ENCODE measurements at regions not wholly inside any gene's neighbourhood (a gene's known extent, or its start where the extent isn't known, plus 50 kb on each side); places are given as distances from the start of the nearest gene placed in this dataset.

DNA sequence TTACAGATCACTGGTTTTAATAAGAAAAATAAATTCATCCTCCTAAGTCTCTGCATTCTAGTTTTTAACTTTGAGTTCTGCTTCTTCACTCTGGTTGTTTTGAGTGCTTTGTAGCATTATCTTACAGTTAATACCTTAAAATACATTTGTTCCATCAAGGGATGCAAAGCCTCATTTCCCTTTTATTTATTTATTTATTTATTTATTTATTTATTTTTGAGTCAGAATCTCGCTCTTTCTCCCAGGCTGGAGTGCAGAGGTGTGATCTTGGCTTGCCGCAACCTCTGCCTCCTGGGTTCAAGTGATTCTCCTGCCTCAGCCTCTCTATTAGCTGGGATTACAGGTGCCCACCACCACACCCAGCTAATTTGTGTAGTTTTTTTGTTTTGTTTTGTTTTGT, 147.8 kb downstream of the ZNF326 start:
- WGBS (ENCODE audit: insufficient coverage) = no CpG with 5 or more reads among the region's 2 CpGs
- no peaks in the 10 kb centered on the region for H3K4me1 ChIP-seq (ENCODE audit: control insufficient read depth, insufficient read depth, low read length)
- H3K4me3 ChIP-seq (ENCODE audit: low read length) = no peak overlapping the region
- H3K36me3 ChIP-seq (ENCODE audit: control insufficient read depth, insufficient read depth, low read length) = no peaks in the 10 kb centered on the region
- no peak for DNase-seq
- peaks cover 5% of the 10 kb centered on the region for H3K9me3 ChIP-seq (replicated peaks; ENCODE audit: control insufficient read depth, low read depth, low read length)
- H3K27ac ChIP-seq (ENCODE audit: low read length) = no peak overlapping the region
- H3K27me3 ChIP-seq (ENCODE audit: control insufficient read depth, insufficient read depth, low read length) = no peaks in the 10 kb centered on the region

DNA sequence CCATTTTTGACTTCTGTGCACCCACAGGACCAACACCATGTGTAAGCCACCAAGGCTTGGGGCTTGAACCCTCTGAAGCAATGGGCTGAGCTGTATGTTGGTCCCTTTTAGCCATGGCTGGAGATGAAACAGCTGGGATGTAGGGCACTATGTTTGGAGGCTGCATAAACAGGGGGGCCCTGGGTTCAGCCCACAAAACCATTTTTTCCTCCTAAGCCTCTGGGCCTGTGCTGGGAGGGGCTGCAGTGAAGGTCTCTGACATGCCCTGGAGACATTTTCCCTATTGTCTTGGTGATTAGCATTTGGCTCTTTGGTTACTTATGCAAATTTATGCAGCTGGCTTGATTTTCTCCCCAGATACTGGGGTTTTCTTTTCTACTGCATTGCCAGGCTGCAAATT, 144.9 kb downstream of the ZNF326 start:
- no peaks in the 10 kb centered on the region for H3K4me1 ChIP-seq (ENCODE audit: control insufficient read depth, insufficient read depth, low read length)
- H3K36me3 ChIP-seq (ENCODE audit: control insufficient read depth, insufficient read depth, low read length) = no peaks in the 10 kb centered on the region
- no peaks in the 10 kb centered on the region for H3K27me3 ChIP-seq (ENCODE audit: control insufficient read depth, insufficient read depth, low read length)
- DNase-seq = no peak
- no peak overlapping the region for H3K27ac ChIP-seq (ENCODE audit: low read length)
- no peak overlapping the region for H3K4me3 ChIP-seq (ENCODE audit: low read length)
- H3K9me3 ChIP-seq (replicated peaks; ENCODE audit: control insufficient read depth, low read depth, low read length) = peaks cover 5% of the 10 kb centered on the region

DNA sequence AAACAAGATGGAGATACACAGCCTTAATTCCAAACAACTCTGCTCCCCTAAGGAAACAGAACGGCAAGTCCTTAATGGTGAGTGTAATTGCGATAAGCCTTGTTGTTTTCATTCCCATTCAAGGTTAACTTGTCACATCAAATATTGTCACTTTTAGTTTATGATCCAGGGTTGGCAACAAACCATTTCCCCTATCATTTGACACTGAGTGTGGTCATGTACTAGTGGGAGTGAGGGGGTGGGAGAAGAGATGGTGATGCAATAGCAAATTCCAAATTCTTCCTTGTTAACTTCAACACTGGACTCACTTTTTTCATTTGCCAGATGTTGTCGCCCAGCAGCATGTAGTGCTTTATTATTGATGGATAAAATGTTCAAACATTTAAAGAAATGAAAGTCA, 140.4 kb downstream of the ZNF326 start:
- Histone ChIP-seq H3K4me3 (ENCODE audit: low read length) (no peak overlapping the region), H3K4me1 (ENCODE audit: control insufficient read depth, insufficient read depth, low read length) (no peaks in the 10 kb centered on the region), H3K9me3 (replicated peaks; ENCODE audit: control insufficient read depth, low read depth, low read length) (peaks cover 3% of the 10 kb centered on the region), H3K36me3 (ENCODE audit: control insufficient read depth, insufficient read depth, low read length) (no peaks in the 10 kb centered on the region), H3K27ac (ENCODE audit: low read length) (no peak overlapping the region), H3K27me3 (ENCODE audit: control insufficient read depth, insufficient read depth, low read length) (no peaks in the 10 kb centered on the region)
- no peak for DNase-seq
- no CpG with 5 or more reads among the region's 3 CpGs for WGBS (ENCODE audit: insufficient coverage)

DNA sequence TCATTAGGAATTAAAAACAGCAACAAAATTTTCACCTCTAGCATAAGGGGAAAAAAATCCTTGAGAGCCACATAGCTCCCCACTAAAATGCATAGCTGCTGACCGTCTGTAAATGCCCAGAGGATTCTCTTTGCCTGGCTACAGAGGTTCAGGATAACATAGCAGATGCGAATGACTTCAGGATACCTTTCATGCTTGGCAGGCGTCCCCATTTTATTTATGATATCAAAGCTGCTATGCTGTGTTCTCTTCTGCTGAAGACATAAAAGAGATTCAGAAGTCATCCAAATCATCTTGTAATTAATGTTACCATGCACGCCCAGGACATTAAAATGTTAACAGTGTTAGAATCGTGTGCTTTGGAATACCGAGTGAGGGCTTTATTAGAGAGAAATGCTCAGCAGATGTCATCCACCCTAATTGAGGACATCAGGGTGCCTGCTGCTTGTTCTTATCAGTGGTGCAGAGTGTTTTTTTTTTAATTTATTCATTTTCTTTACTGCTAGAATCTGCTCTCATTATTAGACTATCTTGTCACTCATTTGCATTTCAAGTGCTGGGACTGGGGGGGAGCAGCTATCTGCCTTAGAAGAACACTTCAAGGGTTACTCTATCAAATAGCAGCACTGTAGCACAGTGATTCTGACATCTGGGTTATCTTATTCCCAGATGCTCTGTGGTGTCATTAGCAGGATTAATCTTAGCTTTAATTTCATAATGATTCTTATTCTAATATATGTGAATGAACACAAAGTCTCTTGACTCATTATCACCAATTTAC, 139.5 kb downstream of the ZNF326 start:
- H3K36me3 ChIP-seq (ENCODE audit: control insufficient read depth, insufficient read depth, low read length) = no peaks in the 10 kb centered on the region
- H3K9me3 ChIP-seq (replicated peaks; ENCODE audit: control insufficient read depth, low read depth, low read length) = no peaks in the 10 kb centered on the region
- WGBS (ENCODE audit: insufficient coverage) = 66% methylated on average over 2 of the region's 6 CpGs
- H3K27me3 ChIP-seq (ENCODE audit: control insufficient read depth, insufficient read depth, low read length) = no peaks in the 10 kb centered on the region
- no peak overlapping the region for H3K4me3 ChIP-seq (ENCODE audit: low read length)
- H3K4me1 ChIP-seq (ENCODE audit: control insufficient read depth, insufficient read depth, low read length) = no peaks in the 10 kb centered on the region
- DNase-seq = no peak
- no peak overlapping the region for H3K27ac ChIP-seq (ENCODE audit: low read length)

DNA sequence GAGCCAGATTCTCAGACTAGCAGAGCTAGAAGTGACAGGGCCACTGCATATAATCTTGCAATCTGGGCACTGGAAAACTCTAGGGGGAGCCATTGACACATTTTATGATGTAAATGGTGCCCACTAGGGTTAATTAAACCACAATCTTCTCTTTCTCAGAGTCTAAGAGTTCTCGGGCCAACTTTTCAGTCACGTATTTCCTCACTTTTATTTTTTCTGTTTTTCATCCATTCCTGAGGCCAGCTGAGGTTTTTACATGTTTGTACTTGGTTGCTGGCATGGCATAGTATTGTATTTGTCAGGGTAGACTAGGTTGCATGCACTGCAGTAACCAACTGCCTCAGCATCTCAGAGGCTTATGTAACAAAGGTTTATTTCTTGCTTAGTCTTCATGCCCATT, 138.2 kb downstream of the ZNF326 start:
- Histone ChIP-seq H3K36me3 (ENCODE audit: control insufficient read depth, insufficient read depth, low read length) (no peaks in the 10 kb centered on the region), H3K27me3 (ENCODE audit: control insufficient read depth, insufficient read depth, low read length) (no peaks in the 10 kb centered on the region), H3K4me1 (ENCODE audit: control insufficient read depth, insufficient read depth, low read length) (no peaks in the 10 kb centered on the region), H3K4me3 (ENCODE audit: low read length) (no peak overlapping the region), H3K9me3 (replicated peaks; ENCODE audit: control insufficient read depth, low read depth, low read length) (no peaks in the 10 kb centered on the region), H3K27ac (ENCODE audit: low read length) (no peak overlapping the region)
- WGBS (ENCODE audit: insufficient coverage) = no CpG with 5 or more reads among the region's 2 CpGs
- peak; percentile 25 for DNase-seq

DNA sequence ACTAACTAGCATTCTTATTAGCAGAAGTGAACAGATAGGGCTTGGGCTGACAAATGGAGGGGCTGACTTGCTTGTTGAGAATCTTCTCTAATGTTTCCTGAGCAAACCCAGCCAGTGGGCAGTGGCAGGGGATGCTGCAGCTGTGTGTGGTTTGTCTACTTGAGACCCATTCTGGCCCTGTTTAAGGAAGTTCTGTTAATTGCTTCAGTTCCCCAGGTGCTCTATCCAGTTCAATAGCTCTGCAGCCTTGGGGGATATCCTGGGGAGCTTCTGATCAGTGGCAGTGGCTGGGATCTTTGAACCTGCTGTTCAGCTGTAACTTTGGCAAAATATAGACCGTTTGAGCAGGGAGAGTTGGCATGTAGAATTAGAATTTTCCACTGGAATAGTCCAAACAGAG, 137.4 kb downstream of the ZNF326 start:
- H3K9me3 ChIP-seq (replicated peaks; ENCODE audit: control insufficient read depth, low read depth, low read length) = no peaks in the 10 kb centered on the region
- no peaks in the 10 kb centered on the region for H3K4me1 ChIP-seq (ENCODE audit: control insufficient read depth, insufficient read depth, low read length)
- peak; percentile 4 for DNase-seq
- no peaks in the 10 kb centered on the region for H3K27me3 ChIP-seq (ENCODE audit: control insufficient read depth, insufficient read depth, low read length)
- H3K4me3 ChIP-seq (ENCODE audit: low read length) = no peak overlapping the region
- no peaks in the 10 kb centered on the region for H3K36me3 ChIP-seq (ENCODE audit: control insufficient read depth, insufficient read depth, low read length)
- no peak overlapping the region for H3K27ac ChIP-seq (ENCODE audit: low read length)
- WGBS (ENCODE audit: insufficient coverage) = 14% methylated on average over 1 of the region's 1 CpG

DNA sequence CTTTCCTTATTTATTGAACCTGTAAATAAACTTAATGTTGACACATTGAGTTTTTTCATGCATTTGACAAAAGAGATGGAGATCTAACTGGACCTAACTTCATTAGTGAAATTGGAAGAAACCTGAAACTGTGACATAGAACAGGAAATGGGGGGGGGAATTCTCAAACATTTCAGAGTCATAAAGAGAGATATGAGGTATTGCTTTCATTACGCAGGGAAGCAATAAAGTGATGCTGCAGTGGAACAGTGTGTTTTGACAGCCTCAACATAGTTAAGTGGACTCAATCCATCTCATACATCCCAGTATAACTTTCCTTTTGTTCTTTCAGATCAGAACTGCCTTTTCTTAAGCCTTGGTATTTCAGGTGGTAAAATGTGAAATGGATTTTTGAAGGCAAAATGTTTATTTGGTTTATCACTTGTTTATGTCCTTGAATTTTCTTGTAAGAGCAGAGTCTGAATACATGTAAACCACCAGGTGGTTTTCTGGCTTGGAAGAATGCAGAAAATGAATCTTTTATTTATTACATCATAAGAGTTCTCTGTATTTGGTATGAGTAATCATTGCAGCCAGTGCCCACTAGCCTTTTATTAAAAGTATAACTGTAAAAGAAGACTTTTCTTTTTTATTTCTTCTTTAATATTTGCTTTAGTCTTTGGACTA, 132.5 kb downstream of the ZNF326 start:
- Histone ChIP-seq H3K36me3 (ENCODE audit: control insufficient read depth, insufficient read depth, low read length) (no peaks in the 10 kb centered on the region), H3K27ac (ENCODE audit: low read length) (no peak overlapping the region), H3K27me3 (ENCODE audit: control insufficient read depth, insufficient read depth, low read length) (no peaks in the 10 kb centered on the region), H3K4me1 (ENCODE audit: control insufficient read depth, insufficient read depth, low read length) (no peaks in the 10 kb centered on the region), H3K4me3 (ENCODE audit: low read length) (no peak overlapping the region), H3K9me3 (replicated peaks; ENCODE audit: control insufficient read depth, low read depth, low read length) (no peaks in the 10 kb centered on the region)
- DNase-seq = no peak
- WGBS (ENCODE audit: insufficient coverage) = no CpG with 5 or more reads among the region's 1 CpG

DNA sequence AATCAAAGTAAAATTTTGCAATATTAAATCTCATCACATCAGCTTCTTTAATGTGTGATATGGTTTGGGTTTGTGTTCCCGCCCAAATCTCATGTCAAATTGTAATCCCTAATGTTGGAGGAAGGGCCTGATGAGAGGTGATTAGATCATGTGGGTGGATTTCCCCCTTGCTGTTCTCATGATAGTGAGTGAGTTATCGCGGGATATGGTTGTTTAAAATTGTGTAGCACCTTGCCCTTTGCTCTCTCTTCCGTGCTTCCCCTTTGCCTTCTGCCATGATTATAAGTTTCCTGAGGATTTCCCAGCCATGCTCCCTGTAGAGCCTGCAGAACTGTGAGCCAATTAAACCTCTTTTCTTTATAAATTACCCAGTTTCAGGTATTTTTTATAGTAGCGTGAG, 131.9 kb downstream of the ZNF326 start:
- WGBS (ENCODE audit: insufficient coverage) = no CpG with 5 or more reads among the region's 5 CpGs
- Histone ChIP-seq H3K4me1 (ENCODE audit: control insufficient read depth, insufficient read depth, low read length) (no peaks in the 10 kb centered on the region), H3K36me3 (ENCODE audit: control insufficient read depth, insufficient read depth, low read length) (no peaks in the 10 kb centered on the region), H3K9me3 (replicated peaks; ENCODE audit: control insufficient read depth, low read depth, low read length) (no peaks in the 10 kb centered on the region), H3K27ac (ENCODE audit: low read length) (no peak overlapping the region), H3K27me3 (ENCODE audit: control insufficient read depth, insufficient read depth, low read length) (no peaks in the 10 kb centered on the region), H3K4me3 (ENCODE audit: low read length) (no peak overlapping the region)
- no peak for DNase-seq

DNA sequence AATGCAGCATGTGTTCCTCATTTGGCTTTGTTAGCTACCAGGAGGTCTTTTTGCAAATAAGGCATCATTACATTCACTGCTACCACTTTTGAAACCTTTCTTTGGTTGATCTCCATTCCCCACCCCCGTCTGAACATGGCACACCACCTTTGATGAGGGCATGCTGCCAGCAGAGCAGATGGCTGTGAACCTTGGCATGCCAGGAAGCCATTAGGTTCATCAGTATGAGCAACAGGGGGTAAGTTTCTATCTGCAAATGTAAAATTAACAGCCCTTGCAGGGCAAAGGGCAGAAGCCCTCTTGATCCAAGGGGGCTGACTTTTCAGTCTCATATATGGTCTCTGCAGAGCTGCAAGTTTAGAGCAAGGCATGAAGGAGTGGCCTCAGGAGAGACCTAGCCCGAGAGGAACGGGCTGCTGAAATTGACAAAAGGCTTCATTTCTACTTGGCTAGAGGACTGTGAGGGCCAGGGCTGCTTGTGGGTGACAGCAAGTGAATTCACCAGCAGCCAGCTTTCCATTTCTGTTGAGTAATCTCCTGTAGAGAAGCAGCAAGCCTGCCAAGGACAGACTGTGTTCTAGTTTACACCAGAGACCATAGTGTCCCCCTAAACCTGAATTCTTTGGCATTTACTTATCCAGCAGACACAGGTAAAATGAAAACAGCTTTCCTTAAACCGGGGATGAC, 127.9 kb downstream of the ZNF326 start:
- no peak for DNase-seq
- Histone ChIP-seq H3K27ac (ENCODE audit: low read length) (no peak overlapping the region), H3K9me3 (replicated peaks; ENCODE audit: control insufficient read depth, low read depth, low read length) (no peaks in the 10 kb centered on the region), H3K4me3 (ENCODE audit: low read length) (no peak overlapping the region), H3K27me3 (ENCODE audit: control insufficient read depth, insufficient read depth, low read length) (peaks cover 2% of the 10 kb centered on the region), H3K36me3 (ENCODE audit: control insufficient read depth, insufficient read depth, low read length) (no peaks in the 10 kb centered on the region), H3K4me1 (ENCODE audit: control insufficient read depth, insufficient read depth, low read length) (no peaks in the 10 kb centered on the region)
- WGBS (ENCODE audit: insufficient coverage) = 13% methylated on average over 2 of the region's 4 CpGs

DNA sequence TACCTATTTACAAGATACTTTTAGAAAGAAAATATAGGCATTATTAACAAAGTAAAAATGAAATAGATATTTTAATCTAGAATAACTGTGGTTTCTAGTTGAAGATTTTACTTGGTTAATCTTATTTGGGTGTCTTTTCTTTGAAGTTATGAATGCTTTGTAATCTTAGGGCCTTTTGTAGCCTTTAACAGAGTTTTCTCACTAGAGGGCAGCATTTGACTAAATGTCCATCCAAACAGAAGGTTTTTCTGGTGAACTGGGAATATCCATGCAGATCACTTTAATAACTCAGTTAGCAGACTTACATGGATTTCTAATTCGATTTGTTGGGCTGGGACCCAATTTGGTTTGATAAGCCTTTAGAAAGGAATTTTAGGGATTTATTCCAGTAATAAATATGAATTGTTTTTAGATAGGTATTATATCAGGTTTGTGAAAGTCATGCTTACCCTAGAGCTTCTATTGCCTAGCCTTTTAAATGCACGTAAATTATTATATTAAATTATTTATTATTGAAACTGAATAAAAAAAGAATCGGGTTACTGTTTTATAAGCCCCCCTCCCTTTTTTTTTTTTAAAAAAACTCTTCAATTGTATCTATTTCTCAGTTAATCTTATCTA, 119.7 kb downstream of the ZNF326 start:
- Histone ChIP-seq H3K27ac (ENCODE audit: low read length) (no peak overlapping the region), H3K4me3 (ENCODE audit: low read length) (no peak overlapping the region), H3K27me3 (ENCODE audit: control insufficient read depth, insufficient read depth, low read length) (peaks cover 5% of the 10 kb centered on the region), H3K36me3 (ENCODE audit: control insufficient read depth, insufficient read depth, low read length) (no peaks in the 10 kb centered on the region), H3K9me3 (replicated peaks; ENCODE audit: control insufficient read depth, low read depth, low read length) (no peaks in the 10 kb centered on the region), H3K4me1 (ENCODE audit: control insufficient read depth, insufficient read depth, low read length) (no peaks in the 10 kb centered on the region)
- WGBS (ENCODE audit: insufficient coverage) = no CpG with 5 or more reads among the region's 3 CpGs
- peak; percentile 68 for DNase-seq
